A549 (cell line): ENCODE measurements at regions not wholly inside any gene's neighbourhood (a gene's known extent, or its start where the extent isn't known, plus 50 kb on each side); places are given as distances from the start of the nearest gene placed in this dataset.

Source experiments
- ATAC-seq, 2 experiments: fragments of 200-7000 bp in 1 of 2; fragments of >200 bp in 1 of 2; cut with Nextera tagmentation in 1 of 2; cut with Tn5 transposase in 1 of 2; 3 replicates each; pipeline versions ENCODE4 v1.8.0 to v1.9.1; 2018 to 2020; ENCODE audit warnings: mild to moderate bottlenecking in 1 of 2, moderate library complexity in 1 of 2
- CTCF ChIA-PET: fragments of 300-600 bp; sonication (Branson Sonifier 250); formaldehyde crosslinking; extraction: SDS; loops from one replicate; lab custom pipeline; 2021; ENCODE audit warnings: antibody characterized with exemption, inconsistent platforms; lab: Yijun Ruan, JAX
- POLR2A ChIA-PET: fragments of 350-600 bp; formaldehyde crosslinking; extraction: SDS; loops from one replicate; lab custom pipeline; 2021; ENCODE audit warnings: antibody characterized with exemption, inconsistent platforms; lab: Yijun Ruan, JAX
- DNase-seq, 2 experiments: peaks; one replicate each; pipeline versions ENCODE4 v3.0.0 to v3.0.0-alpha.2; 2011 to 2016; ENCODE audit warnings: low read depth in 1 of 2, low spot score in 1 of 2
- FAIRE-seq: peaks from 2 replicates; lab custom pipeline; 2011; peaks lifted over from hg19 to GRCh38; lab: Jason Lieb, UNC
- H3K27ac ChIP-seq, 2 experiments: fragments of >200 bp; sonication (Bioruptor Twin); formaldehyde crosslinking; 3 replicates each; pipeline ENCODE4 v1.5.1; 2016 to 2017
- H3K4me1 ChIP-seq: fragments of >200 bp; sonication (Bioruptor Twin); formaldehyde crosslinking; 3 replicates; pipeline ENCODE4 v1.6.1; 2016
- H3K4me2 ChIP-seq: fragments of >200 bp; sonication (Bioruptor Twin); formaldehyde crosslinking; 3 replicates; pipeline ENCODE4 v1.6.1; 2016
- H3K4me3 ChIP-seq: fragments of >200 bp; sonication (Bioruptor Twin); formaldehyde crosslinking; 3 replicates; pipeline ENCODE4 v1.5.1; 2016
- H3K9me3 ChIP-seq: fragments of >200 bp; sonication (Bioruptor Twin); formaldehyde crosslinking; 3 replicates; pipeline ENCODE4 v1.6.1; 2016
- CBX2 ChIP-seq: fragments of 200-600 bp; sonication (generic); IDR thresholded peaks from 2 replicates; pipeline ENCODE4 v1.6.1; 2016; ENCODE audit warnings: low read depth, mild to moderate bottlenecking, borderline replicate concordance
- CEBPB ChIP-seq, 2 experiments: fragments of >200 bp in 1 of 2; sonication (Bioruptor Twin) in 1 of 2; formaldehyde crosslinking in 1 of 2; IDR thresholded peaks; 2 replicates each; pipeline ENCODE4 v1.6.1; 2012 to 2016
- CHD4 ChIP-seq: fragments of 200-600 bp; sonication (generic); IDR thresholded peaks from 2 replicates; pipeline ENCODE4 v1.6.1; 2016; ENCODE audit warnings: antibody characterized with exemption, mild to moderate bottlenecking, borderline replicate concordance
- EHMT2 ChIP-seq: fragments of 200-600 bp; sonication (generic); IDR thresholded peaks from 2 replicates; pipeline ENCODE4 v1.6.1; 2016; ENCODE audit warnings: antibody characterized with exemption, low read depth, mild to moderate bottlenecking, moderate library complexity
- ESRRA ChIP-seq: fragments of 150-350 bp; IDR thresholded peaks from 2 replicates; pipeline ENCODE4 v1.6.1; 2014; ENCODE audit warnings: mild to moderate bottlenecking, low read length, borderline replicate concordance
- FOSL2 ChIP-seq, 2 experiments: fragments of 450-650 bp in 1 of 2; fragments of >200 bp in 1 of 2; sonication (Bioruptor Twin) in 1 of 2; formaldehyde crosslinking; IDR thresholded peaks; 2 replicates each; pipeline versions ENCODE4 v1.5.0 to v1.6.1; 2016 to 2020; ENCODE audit warnings: mild to moderate bottlenecking in 1 of 2, moderate library complexity in 1 of 2
- HMGXB4 ChIP-seq: fragments of 250-450 bp; sonication (Bioruptor Pico); IDR thresholded peaks from 2 replicates; pipeline ENCODE4 v1.5.0; 2021; ENCODE audit warnings: mild to moderate bottlenecking, moderate library complexity, borderline replicate concordance
- JUNB ChIP-seq: fragments of >200 bp; sonication (Bioruptor Twin); formaldehyde crosslinking; IDR thresholded peaks from 2 replicates; pipeline ENCODE4 v1.6.1; 2016
- KDM1A ChIP-seq: fragments of 200-600 bp; sonication (generic); IDR thresholded peaks from 2 replicates; pipeline ENCODE4 v1.6.1; 2016; ENCODE audit warnings: low read depth, mild to moderate bottlenecking
- KDM5A ChIP-seq: fragments of 200-600 bp; sonication (generic); IDR thresholded peaks from 2 replicates; pipeline ENCODE4 v1.6.1; 2016; ENCODE audit warnings: antibody characterized with exemption, mild to moderate bottlenecking
- MAZ ChIP-seq: fragments of 150-350 bp; IDR thresholded peaks from 2 replicates; pipeline ENCODE4 v1.6.1; 2014; ENCODE audit warnings: antibody characterized with exemption, low read depth, low read length, borderline replicate concordance
- MYC ChIP-seq: IDR thresholded peaks from 2 replicates; pipeline ENCODE4 v1.6.1; 2012; ENCODE audit warnings: mild to moderate bottlenecking, inconsistent platforms, low read length, improper control_type of control experiment, borderline replicate concordance
- PHF8 ChIP-seq: fragments of 200-600 bp; sonication (generic); IDR thresholded peaks from 2 replicates; pipeline ENCODE4 v1.6.1; 2016; ENCODE audit warnings: low read depth, mild to moderate bottlenecking, antibody characterized with exemption, moderate library complexity, borderline replicate concordance
- POLR2A ChIP-seq: IDR thresholded peaks from 2 replicates; pipeline ENCODE4 v1.6.1; 2012; ENCODE audit warnings: mild to moderate bottlenecking, low read length
- RCOR1 ChIP-seq: fragments of 150-350 bp; IDR thresholded peaks from 2 replicates; pipeline ENCODE4 v1.6.1; 2014; ENCODE audit warnings: antibody characterized with exemption, low read length, low read depth
- RFX5 ChIP-seq: fragments of 450-650 bp; IDR thresholded peaks from 2 replicates; pipeline ENCODE4 v1.7.1; 2014; ENCODE audit warnings: antibody characterized with exemption, mild to moderate bottlenecking, moderate library complexity
- RNF2 ChIP-seq: fragments of 200-600 bp; sonication (generic); IDR thresholded peaks from 2 replicates; pipeline ENCODE4 v1.6.1; 2016; ENCODE audit warnings: low read depth, mild to moderate bottlenecking, antibody characterized with exemption, moderate library complexity, borderline replicate concordance
- ZNF302 ChIP-seq: fragments of 250-450 bp; sonication (Bioruptor Pico); IDR thresholded peaks from 2 replicates; pipeline ENCODE4 v1.9.0; 2021; ENCODE audit warnings: inconsistent platforms, mild to moderate bottlenecking, moderate library complexity
- WGBS: methylation state at CpG from one replicate; pipeline ENCODE4 v1.1.6; 2017; ENCODE audit errors: missing lambda C conversion rate; 5-methylcytosine and 5-hydroxymethylcytosine counted together
- TF ChIP-seq, protein P1 (sequence below): fragments of 450-650 bp; IDR thresholded peaks from 2 replicates; pipeline ENCODE4 v1.6.1; 2014; ENCODE audit warnings: antibody characterized with exemption
- TF ChIP-seq, protein P2 (sequence below): fragments of 200-600 bp; sonication (generic); IDR thresholded peaks from 2 replicates; pipeline ENCODE4 v1.6.1; 2016; ENCODE audit warnings: antibody characterized with exemption, mild to moderate bottlenecking, moderate library complexity
- TF ChIP-seq, protein P3 (sequence below): fragments of 150-350 bp; IDR thresholded peaks from 2 replicates; pipeline ENCODE4 v1.6.1; 2014; ENCODE audit warnings: low read depth, mild to moderate bottlenecking, low read length
- TF ChIP-seq, protein P4 (sequence below): fragments of 250-450 bp; sonication (Bioruptor Pico); IDR thresholded peaks from 2 replicates; pipeline ENCODE4 v1.5.0; 2020; ENCODE audit warnings: low read depth, mild to moderate bottlenecking, moderate library complexity
- TF ChIP-seq, protein P5 (sequence below): fragments of >200 bp; sonication (Bioruptor Twin); formaldehyde crosslinking; IDR thresholded peaks from 3 replicates; pipeline ENCODE4 v1.5.1; 2016

DNA sequence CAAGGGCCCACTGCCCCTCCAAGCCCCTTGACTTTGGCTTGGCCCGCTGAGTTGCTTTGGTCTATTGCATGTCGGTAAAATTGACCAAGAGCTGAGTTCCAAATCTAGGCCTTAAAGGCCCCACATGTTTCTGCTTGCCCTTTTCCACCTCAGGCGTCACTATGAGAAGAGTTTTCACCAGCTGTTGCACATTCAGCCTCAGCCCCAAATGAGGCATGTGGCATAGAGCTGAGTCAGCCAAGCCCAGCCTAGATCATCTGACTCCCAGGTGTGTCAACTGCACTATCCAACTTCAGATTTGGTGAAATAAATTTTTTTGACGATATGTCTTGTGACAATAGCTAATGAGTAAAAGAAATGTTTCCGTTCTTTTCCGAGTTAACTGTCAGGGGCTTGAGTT lies 424.5 kb upstream of the FAM47C start:
- no peak overlapping the region for H3K27ac ChIP-seq
- ChIA-PET POLR2A (no interaction called here), CTCF (no interaction called here)
- no peaks in the 10 kb centered on the region for H3K9me3 ChIP-seq
- no peak for FAIRE-seq
- DNase-seq, result no peak
- H3K4me2 ChIP-seq, result no peak overlapping the region
- TF ChIP-seq KDM1A (no peak), CBX2 (no peak), EHMT2 (no peak), FOSL2 (IDR thresholded peaks at IDR 0.05) (no peak), FOSL2 (CRISPR knock-in tag; IDR thresholded peaks at IDR 0.05) (no peak), PHF8 (no peak), HMGXB4 (CRISPR knock-in tag) (no peak), MYC (no peak), POLR2A (no peak), RNF2 (no peak), MAZ (no peak), KDM5A (no peak), RFX5 (no peak), CHD4 (no peak), JUNB (no peak)
- TF ChIP-seq, protein P1, sequence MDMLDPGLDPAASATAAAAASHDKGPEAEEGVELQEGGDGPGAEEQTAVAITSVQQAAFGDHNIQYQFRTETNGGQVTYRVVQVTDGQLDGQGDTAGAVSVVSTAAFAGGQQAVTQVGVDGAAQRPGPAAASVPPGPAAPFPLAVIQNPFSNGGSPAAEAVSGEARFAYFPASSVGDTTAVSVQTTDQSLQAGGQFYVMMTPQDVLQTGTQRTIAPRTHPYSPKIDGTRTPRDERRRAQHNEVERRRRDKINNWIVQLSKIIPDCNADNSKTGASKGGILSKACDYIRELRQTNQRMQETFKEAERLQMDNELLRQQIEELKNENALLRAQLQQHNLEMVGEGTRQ, result no peak
- TF ChIP-seq, protein P2, sequence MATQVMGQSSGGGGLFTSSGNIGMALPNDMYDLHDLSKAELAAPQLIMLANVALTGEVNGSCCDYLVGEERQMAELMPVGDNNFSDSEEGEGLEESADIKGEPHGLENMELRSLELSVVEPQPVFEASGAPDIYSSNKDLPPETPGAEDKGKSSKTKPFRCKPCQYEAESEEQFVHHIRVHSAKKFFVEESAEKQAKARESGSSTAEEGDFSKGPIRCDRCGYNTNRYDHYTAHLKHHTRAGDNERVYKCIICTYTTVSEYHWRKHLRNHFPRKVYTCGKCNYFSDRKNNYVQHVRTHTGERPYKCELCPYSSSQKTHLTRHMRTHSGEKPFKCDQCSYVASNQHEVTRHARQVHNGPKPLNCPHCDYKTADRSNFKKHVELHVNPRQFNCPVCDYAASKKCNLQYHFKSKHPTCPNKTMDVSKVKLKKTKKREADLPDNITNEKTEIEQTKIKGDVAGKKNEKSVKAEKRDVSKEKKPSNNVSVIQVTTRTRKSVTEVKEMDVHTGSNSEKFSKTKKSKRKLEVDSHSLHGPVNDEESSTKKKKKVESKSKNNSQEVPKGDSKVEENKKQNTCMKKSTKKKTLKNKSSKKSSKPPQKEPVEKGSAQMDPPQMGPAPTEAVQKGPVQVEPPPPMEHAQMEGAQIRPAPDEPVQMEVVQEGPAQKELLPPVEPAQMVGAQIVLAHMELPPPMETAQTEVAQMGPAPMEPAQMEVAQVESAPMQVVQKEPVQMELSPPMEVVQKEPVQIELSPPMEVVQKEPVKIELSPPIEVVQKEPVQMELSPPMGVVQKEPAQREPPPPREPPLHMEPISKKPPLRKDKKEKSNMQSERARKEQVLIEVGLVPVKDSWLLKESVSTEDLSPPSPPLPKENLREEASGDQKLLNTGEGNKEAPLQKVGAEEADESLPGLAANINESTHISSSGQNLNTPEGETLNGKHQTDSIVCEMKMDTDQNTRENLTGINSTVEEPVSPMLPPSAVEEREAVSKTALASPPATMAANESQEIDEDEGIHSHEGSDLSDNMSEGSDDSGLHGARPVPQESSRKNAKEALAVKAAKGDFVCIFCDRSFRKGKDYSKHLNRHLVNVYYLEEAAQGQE, result no peak
- TF ChIP-seq, protein P3, sequence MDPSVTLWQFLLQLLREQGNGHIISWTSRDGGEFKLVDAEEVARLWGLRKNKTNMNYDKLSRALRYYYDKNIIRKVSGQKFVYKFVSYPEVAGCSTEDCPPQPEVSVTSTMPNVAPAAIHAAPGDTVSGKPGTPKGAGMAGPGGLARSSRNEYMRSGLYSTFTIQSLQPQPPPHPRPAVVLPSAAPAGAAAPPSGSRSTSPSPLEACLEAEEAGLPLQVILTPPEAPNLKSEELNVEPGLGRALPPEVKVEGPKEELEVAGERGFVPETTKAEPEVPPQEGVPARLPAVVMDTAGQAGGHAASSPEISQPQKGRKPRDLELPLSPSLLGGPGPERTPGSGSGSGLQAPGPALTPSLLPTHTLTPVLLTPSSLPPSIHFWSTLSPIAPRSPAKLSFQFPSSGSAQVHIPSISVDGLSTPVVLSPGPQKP, result no peak
- H3K4me1 ChIP-seq, result no peaks in the 10 kb centered on the region
- 36% methylated on average over 6 of the region's 6 CpGs for WGBS
- ATAC-seq, result no peak
- H3K4me3 ChIP-seq, result no peak overlapping the region

- H3K27ac ChIP-seq, result no peak overlapping the region
- no peak for ATAC-seq
- DNase-seq, result no peak
- FAIRE-seq, result peak; percentile 82
- H3K4me2 ChIP-seq, result no peak overlapping the region
- ChIA-PET CTCF (no interaction called here), POLR2A (no interaction called here)
- H3K4me3 ChIP-seq, result no peak overlapping the region
- no peaks in the 10 kb centered on the region for H3K4me1 ChIP-seq
- H3K9me3 ChIP-seq, result no peaks in the 10 kb centered on the region
- 3% methylated on average over 4 of the region's 4 CpGs for WGBS
- no peak for TF ChIP-seq RCOR1
- TF ChIP-seq CEBPB (IDR thresholded peaks at IDR 0.05), result no peak
- TF ChIP-seq, protein P4, sequence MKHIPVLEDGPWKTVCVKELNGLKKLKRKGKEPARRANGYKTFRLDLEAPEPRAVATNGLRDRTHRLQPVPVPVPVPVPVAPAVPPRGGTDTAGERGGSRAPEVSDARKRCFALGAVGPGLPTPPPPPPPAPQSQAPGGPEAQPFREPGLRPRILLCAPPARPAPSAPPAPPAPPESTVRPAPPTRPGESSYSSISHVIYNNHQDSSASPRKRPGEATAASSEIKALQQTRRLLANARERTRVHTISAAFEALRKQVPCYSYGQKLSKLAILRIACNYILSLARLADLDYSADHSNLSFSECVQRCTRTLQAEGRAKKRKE, result no peak
- TF ChIP-seq ESRRA, result no peak
- TF ChIP-seq, protein P3, result no peak
- no peak for TF ChIP-seq FOSL2 (IDR thresholded peaks at IDR 0.05)
- TF ChIP-seq FOSL2 (CRISPR knock-in tag; IDR thresholded peaks at IDR 0.05), result no peak
- no peak for TF ChIP-seq ZNF302 (CRISPR knock-in tag)
- TF ChIP-seq, protein P5, sequence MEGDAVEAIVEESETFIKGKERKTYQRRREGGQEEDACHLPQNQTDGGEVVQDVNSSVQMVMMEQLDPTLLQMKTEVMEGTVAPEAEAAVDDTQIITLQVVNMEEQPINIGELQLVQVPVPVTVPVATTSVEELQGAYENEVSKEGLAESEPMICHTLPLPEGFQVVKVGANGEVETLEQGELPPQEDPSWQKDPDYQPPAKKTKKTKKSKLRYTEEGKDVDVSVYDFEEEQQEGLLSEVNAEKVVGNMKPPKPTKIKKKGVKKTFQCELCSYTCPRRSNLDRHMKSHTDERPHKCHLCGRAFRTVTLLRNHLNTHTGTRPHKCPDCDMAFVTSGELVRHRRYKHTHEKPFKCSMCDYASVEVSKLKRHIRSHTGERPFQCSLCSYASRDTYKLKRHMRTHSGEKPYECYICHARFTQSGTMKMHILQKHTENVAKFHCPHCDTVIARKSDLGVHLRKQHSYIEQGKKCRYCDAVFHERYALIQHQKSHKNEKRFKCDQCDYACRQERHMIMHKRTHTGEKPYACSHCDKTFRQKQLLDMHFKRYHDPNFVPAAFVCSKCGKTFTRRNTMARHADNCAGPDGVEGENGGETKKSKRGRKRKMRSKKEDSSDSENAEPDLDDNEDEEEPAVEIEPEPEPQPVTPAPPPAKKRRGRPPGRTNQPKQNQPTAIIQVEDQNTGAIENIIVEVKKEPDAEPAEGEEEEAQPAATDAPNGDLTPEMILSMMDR, result no peak
These were observed 398.3 kb upstream of the FAM47C start for GRCh38 chrX:36609616-36610585.
